Frontal cortex (tissue), 3 donors: ENCODE measurements at regions not wholly inside any gene's neighbourhood (a gene's known extent, or its start where the extent isn't known, plus 50 kb on each side); places are given as distances from the start of the nearest gene placed in this dataset.
A peak's percentile ranks its signal among the peaks of the same experiment; 100 is the strongest.

Experiments
- DNase-seq, 2 donors: peaks; one replicate each; pipeline ENCODE4 v3.0.0; 2012; ENCODE audit warnings: low spot score in 2 of 2
- FAIRE-seq: peaks from 2 replicates; lab custom pipeline; 2012; peaks lifted over from hg19 to GRCh38; lab: Jason Lieb, UNC
- donor health status: control.
- donor health status: control.
- donor health status: control.

DNA sequence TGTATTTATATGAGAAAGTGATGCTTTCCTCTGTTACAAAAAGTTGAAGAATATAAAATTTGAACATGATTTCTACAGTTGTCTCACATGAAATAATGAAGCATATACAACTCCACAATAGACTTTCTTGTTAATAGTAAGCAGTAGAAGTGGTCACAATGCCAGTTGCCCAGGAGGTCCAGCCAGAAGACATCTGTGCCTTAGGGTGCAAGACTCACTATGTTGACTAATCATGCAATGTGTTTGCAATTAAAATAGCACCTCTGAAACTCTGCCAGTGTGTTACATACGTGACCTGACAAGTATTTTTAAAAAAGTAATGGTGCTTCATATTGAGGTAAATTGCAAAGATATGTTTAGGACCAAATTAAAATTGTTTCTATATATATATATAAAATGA is 547.2 kb downstream of the ETV1 start:
- FAIRE-seq (no peak), DNase-seq (no peak)

DNA sequence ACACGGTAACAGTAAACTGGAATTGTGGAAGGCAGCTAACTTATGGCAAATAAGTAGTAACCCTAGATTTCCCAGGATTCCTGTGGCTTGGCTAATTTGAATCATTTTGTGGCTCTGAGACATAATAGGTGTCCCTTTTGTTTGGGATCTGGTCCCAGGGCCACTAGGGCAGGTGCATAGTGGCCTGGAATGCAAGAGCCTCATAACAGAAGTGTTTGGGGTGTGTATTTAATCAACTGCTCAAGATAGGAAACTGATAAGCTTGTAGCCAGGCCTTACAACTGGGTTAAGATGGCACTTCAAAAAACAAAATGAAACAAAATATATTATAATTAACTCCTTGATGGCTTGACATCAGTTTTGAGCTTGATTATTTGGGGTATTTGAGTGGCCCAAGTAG is 541.8 kb downstream of the ETV1 start:
- no peak for DNase-seq
- no peak for FAIRE-seq

DNA sequence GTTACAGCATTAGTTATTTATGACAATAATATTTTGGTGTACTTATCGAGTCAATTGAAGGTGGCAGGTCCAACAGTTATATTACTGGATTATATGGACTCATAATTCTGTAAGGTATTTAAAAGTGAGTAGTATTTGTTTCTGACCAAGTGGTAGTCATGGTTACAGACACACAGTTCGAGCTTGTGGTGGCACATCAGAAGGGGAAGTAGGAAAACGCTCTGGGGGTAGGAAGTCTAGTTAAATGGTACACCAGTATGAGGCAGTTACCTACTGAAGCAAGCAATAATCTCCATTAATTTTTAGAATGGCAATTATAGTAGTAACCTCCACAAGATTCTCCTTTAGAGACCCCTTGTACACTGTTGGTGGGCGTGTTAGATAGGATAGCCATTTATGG is 541.2 kb downstream of the ETV1 start:
- no peak for DNase-seq

DNA sequence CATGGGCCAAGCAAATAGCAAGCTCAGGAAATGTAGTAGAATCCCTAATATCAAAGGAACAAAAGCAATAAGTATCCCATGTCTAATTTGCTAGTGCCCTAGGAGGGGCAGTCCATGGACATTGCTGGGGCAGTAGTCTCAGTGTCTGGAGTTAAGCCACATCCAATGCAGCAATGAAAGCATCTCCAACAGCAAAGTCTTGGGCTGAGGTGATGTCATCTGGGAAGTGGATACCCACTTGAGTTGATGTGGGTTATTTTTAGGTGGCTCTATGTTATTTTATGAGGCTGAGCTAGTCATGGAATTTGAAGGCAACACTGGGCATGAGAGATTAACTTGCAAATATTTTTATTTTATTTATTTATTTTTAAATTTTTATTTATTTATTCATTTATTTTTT is 540.0 kb downstream of the ETV1 start:
- FAIRE-seq (no peak), DNase-seq (no peak)

More for the DNA sequence above, 541.2 kb downstream of the ETV1 start:
- no peak for FAIRE-seq

DNA sequence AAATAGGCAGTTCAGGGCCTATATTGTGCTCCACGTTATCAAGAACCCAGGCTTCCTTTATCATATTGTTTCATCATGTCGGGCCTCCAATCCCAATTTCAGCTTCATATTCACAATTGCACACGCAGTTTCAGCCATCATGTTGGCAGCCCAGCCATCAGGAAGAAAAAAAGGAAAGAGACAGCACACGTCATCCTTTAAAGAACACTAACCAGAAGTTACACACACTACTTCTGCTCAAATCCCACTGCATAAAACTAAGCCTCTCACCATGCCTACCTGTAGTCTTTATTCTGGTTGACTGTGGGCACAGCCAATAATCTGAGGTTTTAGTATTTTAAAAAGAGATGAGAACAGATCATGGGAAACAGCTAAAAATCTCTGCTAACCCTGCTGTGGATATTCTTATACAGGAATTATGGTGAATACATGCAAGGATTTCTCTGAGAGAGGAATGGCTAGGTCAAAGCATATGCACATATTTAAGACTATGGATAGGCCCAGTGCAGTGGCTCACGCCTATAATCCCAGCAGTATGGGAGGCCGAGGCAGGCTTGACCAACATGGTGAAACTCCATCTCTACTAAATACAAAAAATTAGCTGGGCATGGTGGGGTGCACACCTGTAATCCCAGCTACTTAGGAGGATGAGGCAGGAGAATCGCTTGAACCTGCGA is 534.4 kb downstream of the ETV1 start:
- FAIRE-seq (no peak), DNase-seq (no peak)

DNA sequence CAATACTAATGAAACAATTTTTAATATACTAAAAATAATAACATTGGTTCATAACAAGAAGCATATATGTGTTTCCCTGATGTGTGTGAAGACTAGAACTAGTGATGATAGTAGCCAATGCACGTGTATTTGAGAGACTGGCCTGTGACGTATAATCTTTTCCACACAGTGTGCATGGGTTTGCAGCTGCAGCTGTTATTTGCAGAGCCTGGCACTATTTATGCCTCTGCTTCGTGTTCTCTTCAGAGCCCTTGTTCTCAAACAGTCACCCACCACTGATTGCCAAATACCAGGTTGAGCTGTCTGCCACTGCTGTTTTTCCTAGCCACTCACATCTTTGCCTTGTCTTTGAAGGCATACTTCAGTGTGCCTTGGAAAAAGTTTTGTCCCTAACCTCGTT is 531.7 kb downstream of the ETV1 start:
- FAIRE-seq (no peak), DNase-seq (no peak)

DNA sequence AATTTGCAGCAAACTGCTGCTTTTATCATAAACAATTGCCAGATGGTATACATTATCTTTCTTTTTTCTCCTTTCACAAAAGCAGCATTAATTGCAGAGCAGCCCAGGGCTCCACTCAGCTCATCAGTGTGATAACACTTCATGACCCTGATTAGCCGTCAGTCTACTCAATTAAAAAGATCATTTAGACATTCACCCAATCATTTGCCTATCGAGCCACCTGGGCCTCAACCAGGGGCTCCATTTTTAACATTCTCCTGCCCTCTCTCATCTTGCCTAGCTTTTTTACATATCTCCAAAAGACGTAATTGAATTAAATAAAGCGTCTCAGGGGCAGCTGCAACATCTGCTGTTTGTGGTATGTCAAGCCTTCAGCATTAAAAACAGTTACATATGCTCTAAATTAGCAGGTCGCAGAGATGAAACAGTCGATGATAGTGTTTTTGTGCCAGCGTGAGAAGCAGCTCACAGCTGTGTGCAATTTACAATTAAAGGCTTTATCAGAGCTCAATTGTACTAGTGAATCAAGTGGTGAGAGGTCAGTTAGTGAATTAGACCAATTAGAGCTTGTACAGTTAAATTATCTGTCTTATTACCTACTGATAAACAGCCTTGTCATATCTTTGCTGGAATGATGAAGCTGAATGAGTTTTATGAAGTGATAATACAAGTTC is 522.5 kb downstream of the ETV1 start:
- no peak for DNase-seq

DNA sequence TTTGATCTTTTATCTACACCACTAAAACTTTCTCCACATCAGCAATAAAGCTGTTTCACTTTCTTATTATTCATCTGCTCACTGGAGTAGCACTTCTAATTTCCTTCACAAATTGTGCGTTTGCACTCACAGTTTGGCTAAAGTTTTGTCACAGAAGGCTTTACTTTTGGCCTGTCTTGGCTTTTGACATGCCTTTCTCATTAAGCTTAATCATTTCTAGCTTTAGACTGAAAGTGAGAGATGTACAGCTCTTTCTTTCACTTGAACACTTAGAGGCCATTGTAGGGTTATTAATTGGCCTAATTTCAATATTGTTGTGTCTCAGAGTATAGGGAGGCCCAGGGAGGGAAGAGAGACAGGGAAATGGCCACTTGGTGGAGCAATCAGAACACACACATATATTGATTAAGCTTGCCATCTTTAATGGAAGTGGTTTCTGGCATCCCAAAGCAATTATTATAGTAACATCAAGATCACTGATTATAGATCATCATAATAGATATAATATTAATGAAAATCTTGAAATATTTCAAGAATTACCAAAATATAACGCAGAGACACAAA is 512.5 kb downstream of the ETV1 start:
- DNase-seq (no peak), FAIRE-seq (no peak)

More for the DNA sequence above, 522.5 kb downstream of the ETV1 start:
- FAIRE-seq: no peak

DNA sequence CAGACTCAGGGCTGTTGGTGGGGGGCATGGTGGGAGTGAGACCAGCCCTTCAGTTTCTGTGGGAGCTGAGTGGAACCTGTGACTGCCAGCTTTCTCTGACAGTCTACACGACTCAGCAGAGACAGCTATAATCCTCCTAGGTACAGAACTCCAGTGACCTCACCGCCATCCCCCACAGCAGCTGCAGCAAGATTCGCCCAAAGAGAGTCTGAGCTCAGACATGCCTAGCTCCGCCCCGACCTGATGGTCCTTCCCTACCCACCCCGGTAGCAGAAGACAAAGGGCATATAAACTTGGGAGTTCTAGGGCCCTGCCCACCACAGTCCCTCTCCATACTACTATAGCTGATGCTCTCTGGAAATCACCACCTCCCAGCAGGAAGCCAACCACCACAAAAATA is 500.1 kb downstream of the ETV1 start:
- FAIRE-seq (no peak), DNase-seq (no peak)

DNA sequence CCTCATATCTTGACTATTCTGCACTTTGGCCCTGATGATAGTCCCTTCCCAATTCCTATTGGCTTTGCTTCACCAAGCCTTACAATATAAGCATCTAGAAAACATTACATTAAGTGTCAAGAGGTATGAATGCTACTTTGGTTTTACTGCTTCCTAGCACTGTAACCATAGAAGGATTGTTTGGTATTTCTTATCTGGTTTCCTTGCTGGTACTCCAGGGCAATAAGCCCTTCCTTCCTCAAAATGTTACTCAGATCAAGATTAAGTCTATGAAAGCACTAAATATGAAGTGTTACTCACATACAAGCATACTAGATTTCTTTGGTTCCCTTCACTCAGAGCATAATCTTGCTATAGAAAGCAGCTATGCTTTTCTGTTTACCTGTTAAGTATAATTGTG is 492.5 kb downstream of the ETV1 start:
- no peak for FAIRE-seq

DNA sequence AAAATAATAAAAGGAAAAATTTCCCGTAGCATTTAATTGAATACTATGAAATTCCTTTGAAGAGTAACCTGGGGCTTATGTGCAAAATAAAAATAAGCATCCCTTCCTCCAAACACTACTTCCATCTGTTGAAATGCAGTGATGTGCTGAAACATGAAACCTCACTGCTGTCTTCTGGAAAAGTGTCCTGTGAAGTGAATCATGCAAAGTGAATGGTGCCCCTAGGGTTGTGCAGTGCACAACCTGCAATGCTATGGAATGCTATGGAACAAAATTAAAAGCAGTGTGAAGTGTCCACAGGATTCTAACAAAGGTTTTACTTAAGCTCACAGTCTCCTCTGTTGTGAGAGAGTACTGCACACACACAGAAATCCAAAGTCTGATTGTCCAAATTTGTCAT is 480.9 kb downstream of the ETV1 start:
- no peak for FAIRE-seq
- DNase-seq: no peak

More for the DNA sequence above, 492.5 kb downstream of the ETV1 start:
- DNase-seq: no peak

DNA sequence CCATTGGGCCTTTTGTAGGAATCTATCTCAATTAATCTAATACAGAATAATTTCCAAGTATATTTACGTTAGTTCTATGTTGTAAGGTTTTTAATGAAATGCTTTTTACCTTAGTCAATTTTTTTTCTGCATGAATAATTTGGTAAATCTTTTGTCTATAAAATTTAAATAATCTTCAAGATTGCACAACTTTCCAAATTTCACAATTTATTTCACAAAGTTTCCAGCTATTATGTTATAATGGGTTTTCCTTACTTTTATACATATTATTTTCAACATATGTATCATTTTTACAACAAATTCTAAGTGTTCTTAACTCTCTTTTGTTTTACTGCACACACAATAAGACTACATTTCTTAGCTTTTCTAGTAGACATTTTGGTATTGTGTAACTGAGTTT is 470.7 kb downstream of the ETV1 start:
- FAIRE-seq: peak; percentile 26
- DNase-seq: no peak

DNA sequence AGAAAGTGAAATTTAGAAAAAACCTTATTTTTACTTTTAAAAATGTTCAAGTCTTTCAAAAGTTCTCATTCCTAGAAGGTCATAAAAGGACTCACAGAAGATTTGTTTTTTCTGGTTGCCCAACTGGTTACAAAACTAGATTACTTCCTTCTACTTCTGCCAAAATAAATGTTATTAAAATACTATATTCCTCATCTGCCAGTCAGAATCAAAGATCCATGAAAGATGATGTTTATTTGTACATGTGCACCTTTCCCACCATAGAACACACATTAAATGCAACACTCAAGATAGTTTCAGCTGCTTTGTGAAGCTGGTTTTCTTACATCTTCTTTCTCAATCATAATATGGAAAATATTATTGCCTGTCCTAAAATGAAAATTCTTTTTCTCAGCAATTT is 465.4 kb downstream of the ETV1 start:
- DNase-seq: no peak
- FAIRE-seq: no peak

DNA sequence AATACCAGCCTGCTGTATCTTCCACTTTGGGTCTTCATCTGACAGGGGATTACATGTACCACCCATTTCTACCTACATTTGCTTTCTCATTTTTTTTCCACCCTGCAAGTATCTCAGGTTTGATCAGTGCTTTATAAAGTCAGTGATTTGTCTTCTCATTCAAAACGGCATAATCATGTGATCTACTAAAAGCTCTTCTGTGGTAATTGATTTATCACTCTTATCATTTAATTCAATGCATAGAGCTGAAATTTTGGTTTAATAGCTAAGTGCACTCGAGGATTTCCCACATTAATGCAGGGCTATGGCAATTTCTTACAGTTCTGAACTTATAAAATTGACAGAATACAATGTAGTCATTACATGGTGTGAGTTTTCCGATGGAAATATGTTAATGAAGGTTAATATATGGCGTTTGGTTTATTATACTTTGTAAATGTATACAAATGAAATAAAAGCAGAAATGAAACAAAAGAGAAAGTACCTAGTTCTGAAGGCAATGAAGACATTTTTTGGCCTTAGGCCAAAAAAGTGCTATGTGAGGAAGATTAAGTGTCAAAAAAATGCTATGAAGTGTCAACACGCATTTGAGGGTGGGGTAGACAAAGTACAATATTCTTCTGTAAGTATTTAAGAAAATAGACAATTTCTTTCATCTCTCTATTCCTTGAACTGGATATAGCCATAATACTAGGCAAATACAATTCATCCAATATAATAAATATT is 457.3 kb downstream of the ETV1 start:
- FAIRE-seq: no peak

DNA sequence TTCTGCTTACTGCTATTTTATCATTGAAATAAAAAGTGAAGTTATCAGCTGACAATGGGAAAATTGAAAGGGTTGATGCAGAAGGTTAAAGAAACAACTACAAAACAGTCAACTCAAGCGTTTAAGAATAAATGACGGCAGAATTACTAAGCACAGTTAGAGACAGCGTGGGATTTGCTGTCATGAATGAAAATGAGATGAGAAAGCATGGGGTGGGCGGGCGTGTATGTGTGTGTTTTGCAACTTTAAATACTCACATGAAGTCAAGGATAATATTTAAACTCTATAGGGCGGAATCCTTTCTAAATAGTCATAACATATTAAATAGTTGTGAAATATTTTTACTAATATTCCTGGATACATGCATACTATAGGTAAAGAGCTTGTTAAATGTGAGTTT is 450.8 kb downstream of the ETV1 start:
- DNase-seq: no peak
- FAIRE-seq: no peak

More for the DNA sequence above, 457.3 kb downstream of the ETV1 start:
- DNase-seq: no peak

DNA sequence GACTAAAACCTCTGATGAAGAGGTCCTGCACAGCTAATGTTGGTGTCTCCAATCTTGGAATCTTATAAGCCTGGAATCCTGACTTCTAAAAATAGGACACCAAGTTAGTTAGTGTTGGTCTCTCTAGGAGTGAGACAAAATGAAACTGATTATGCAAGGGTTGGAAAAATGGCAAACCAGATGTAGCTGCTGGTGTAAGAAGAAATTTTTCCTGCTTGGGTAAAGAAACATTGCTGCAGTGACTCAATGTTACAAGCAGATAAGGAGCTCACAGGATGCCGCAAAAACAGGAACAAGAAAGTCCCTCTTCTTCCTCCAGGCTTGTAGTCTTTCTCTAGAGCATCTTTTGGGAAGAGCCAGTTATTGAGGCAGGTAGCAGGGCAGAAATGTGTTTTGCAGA is 449.0 kb downstream of the ETV1 start:
- no peak for FAIRE-seq
- no peak for DNase-seq

DNA sequence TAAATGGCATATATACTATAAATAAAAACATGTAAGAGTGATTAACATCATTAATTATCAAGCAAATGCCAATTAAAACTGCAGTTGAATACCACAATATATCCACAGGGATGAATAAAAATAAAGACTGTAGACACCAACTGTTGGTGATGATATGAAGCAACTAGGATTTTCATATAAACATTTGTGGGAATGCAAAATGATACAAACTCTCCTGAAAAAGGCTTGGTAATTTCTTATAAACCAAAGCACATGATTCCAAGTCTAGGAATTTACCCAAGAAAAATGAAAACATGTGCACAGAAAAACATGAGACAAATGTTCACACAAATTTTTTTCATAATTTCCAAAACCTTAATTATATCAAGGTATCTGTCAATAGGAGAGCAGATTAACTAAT is 448.1 kb downstream of the ETV1 start:
- DNase-seq: no peak
- FAIRE-seq: no peak

DNA sequence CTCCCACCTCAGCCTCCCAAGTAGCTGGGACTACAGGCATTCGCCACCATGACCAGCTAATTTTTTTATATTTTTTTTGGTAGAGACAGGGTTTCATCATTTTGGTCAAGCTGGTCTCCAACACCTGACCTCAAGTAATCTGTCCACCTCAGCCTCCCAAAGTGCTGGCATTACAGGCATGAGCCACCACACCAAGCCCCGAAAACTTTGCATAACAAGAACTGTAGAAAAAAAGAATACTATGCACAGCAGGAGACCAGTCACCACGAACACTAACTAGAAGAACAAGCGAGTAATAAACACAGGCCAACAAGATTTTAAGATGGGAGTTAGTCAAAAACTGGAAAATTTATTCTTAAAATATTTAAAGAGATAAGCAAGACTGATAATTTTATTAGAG is 447.0 kb downstream of the ETV1 start:
- DNase-seq (no peak), FAIRE-seq (no peak)

DNA sequence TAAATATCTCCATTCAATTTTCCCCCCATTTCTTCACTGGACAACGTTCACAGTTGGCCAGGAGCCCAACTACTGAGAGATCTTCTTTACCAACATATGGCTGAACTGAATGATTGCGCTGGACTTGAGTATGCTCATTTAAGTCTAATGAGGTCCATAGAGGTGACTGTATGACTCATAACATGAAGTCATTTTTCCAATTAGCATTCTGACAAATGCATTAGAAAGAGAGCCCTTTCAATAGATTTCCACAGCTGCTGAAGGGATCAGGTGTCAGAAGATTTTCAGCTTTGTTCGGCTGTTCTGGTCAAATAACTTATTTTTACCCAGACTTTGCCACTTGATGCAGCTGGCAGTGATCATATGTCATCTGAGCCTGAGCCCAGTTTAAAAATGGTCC is 438.0 kb downstream of the ETV1 start:
- FAIRE-seq (no peak), DNase-seq (no peak)

DNA sequence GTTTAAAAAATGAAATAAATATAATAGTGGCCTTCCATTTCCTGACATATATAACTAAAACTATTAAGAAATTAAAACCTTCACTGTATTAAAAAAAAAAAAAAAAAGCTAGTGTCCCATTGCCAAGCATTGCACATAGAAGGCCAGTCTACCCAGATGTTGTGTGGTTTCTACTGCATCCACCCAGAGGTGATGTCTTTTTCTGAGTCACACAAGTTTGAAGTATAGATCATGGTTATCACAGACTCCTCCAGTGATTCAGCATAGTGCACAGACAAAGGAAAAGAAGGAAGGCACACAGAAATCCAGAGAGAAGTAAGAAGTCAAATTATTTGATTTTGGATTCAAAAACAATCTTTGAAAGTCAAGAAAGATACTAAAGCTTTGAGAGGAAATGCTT is 429.0 kb downstream of the ETV1 start:
- no peak for DNase-seq
- no peak for FAIRE-seq

DNA sequence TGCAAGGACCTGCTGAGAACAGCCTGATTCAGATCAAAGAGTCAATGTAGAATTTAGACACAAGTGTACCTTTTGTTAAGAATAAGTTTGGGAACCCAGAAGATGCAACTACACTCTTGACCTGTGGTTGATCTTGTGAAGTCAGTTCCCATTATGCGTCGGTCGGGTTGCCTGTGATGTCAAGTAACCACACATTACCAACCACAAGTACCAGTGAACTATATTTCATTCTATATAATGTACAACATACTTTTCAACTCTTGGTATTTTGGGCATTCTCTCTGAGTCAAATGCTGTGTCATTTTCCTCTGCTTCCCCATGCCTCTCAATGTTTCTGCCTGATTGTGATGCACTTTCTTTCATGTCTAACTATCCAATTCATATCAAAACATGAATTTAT is 426.2 kb downstream of the ETV1 start:
- DNase-seq: no peak
- FAIRE-seq: no peak
